Panc1 (cell line): ENCODE measurements at regions not wholly inside any gene's neighbourhood (a gene's known extent, or its start where the extent isn't known, plus 50 kb on each side); places are given as distances from the start of the nearest gene placed in this dataset.
"Not testable (repeated sequence)": the region's sequence is repeated elsewhere in the genome, so short reads cannot be mapped to it uniquely, and the experiment has no call there.

Source experiments
- ATAC-seq: fragments of 200-7000 bp; cut with Tn5 transposase; 2 replicates; pipeline ENCODE4 v1.9.1; 2020; ENCODE audit warnings: mild to moderate bottlenecking, moderate library complexity
- BruUV-seq: library from RNA; stranded (reverse); fragments of 400-500 nt; replicated peaks from 2 replicates; lab custom pipeline; 2021; lab: Mats Ljungman, UMichigan
- CTCF ChIA-PET: fragments of 300-600 bp; sonication (Branson Sonifier 250); formaldehyde crosslinking; loops from one replicate; lab custom pipeline; 2022; ENCODE audit warnings: antibody characterized with exemption; lab: Charles Lee
- POLR2A ChIA-PET: fragments of 300-600 bp; sonication (Branson Sonifier 250); formaldehyde crosslinking; loops from one replicate; lab custom pipeline; 2022; ENCODE audit warnings: antibody characterized with exemption; lab: Charles Lee
- DNase-seq: peaks from one replicate; pipeline ENCODE4 v3.0.0-alpha.2; 2010; ENCODE audit warnings: low read depth, low spot score
- H3K27ac ChIP-seq: 2 replicates; pipeline ENCODE4 v1.5.1; 2011; ENCODE audit warnings: mild to moderate bottlenecking, low read length, inconsistent platforms
- H3K27me3 ChIP-seq: fragments of 200-500 bp; sonication (Bioruptor generic); 2 replicates; pipeline ENCODE4 v1.6.0; 2014; ENCODE audit warnings: low read length, inconsistent platforms; ENCODE audit not compliant: control insufficient read depth, insufficient read depth
- H3K36me3 ChIP-seq: fragments of 200-500 bp; sonication (Bioruptor generic); 2 replicates; pipeline ENCODE4 v1.5.1; 2014; ENCODE audit warnings: inconsistent platforms, mild to moderate bottlenecking, low read length, moderate library complexity; ENCODE audit not compliant: control insufficient read depth, insufficient read depth
- H3K4me1 ChIP-seq: 2 replicates; pipeline ENCODE4 v1.5.1; 2011; ENCODE audit warnings: inconsistent platforms, mild to moderate bottlenecking, low read length, moderate library complexity; ENCODE audit not compliant: control insufficient read depth, insufficient read depth
- H3K4me3 ChIP-seq, 2 experiments: 2 replicates each; pipeline ENCODE4 v1.5.1; 2011 to 2012; ENCODE audit warnings: low read depth in 2 of 2, low read length in 2 of 2, mild to moderate bottlenecking in 2 of 2, inconsistent platforms in 1 of 2, moderate library complexity in 1 of 2
- H3K9me3 ChIP-seq: fragments of 200-500 bp; sonication (Bioruptor generic); 2 replicates; pipeline ENCODE4 v1.5.1; 2014; ENCODE audit warnings: low read depth, mild to moderate bottlenecking, inconsistent platforms, low read length, moderate library complexity; ENCODE audit not compliant: control insufficient read depth, insufficient read depth
- CTCF ChIP-seq: fragments of 450-650 bp; IDR thresholded peaks from 2 replicates; pipeline ENCODE4 v1.5.1; 2017; ENCODE audit warnings: mild to moderate bottlenecking
- POLR2AphosphoS5 ChIP-seq: IDR thresholded peaks from 2 replicates; pipeline ENCODE4 v1.6.1; 2012; ENCODE audit warnings: mild to moderate bottlenecking, low read depth, low read length, moderate library complexity
- REST ChIP-seq, 2 experiments: IDR thresholded peaks; 2 replicates each; pipeline ENCODE4 v1.6.1; 2011 to 2012; ENCODE audit warnings: low read depth in 2 of 2, control low read depth in 1 of 2, low read length in 1 of 2, mild to moderate bottlenecking in 1 of 2, moderate library complexity in 1 of 2; ENCODE audit not compliant: insufficient read depth in 1 of 2
- SIN3A ChIP-seq: IDR thresholded peaks from 2 replicates; pipeline ENCODE4 v1.6.1; 2012; ENCODE audit warnings: low read depth, mild to moderate bottlenecking, low read length, moderate library complexity, borderline replicate concordance; ENCODE audit not compliant: insufficient read depth
- TCF7L2 ChIP-seq: IDR thresholded peaks from 2 replicates; pipeline ENCODE4 v1.6.1; 2011; ENCODE audit warnings: mild to moderate bottlenecking, low read depth, low read length, inconsistent platforms
- in situ Hi-C: cut with HindIII; loops from 2 replicates; pipeline ENCODE4 v1.10.0; 2016; ENCODE audit warnings: low sequenced_read_pairs, low pct_unique_long_range_greater_than_20kb
- intact Hi-C: fragments of 100-400 bp; cut with micrococcal nuclease; formaldehyde crosslinking; loops from one replicate; pipeline ENCODE4 v1.10.0; 2022; ENCODE audit not compliant: unreplicated experiment

- CTCF ChIA-PET: no interaction called here
- POLR2A ChIA-PET: no interaction called here
- BruUV-seq: no TSS peak
- in situ Hi-C loops (no loop called here), intact Hi-C loops (no loop called here)
- no peak for ATAC-seq
- no peak overlapping the region for H3K27ac ChIP-seq
- no peak for TF ChIP-seq POLR2AphosphoS5
- no peak for TF ChIP-seq TCF7L2
- H3K27me3 ChIP-seq: no peaks in the 10 kb centered on the region
- H3K4me3 ChIP-seq: no peak overlapping the region
- no peak for DNase-seq
- H3K9me3 ChIP-seq: no peaks in the 10 kb centered on the region
- no peaks in the 10 kb centered on the region for H3K36me3 ChIP-seq
- H3K4me1 ChIP-seq: no peaks in the 10 kb centered on the region
Measured at GRCh38 chr12:32964981-32965585, 68.5 kb upstream of the PKP2 start.

GRCh38 chr12:32956418-32956817 is 59.8 kb upstream of the PKP2 start:
- BruUV-seq, H3K4me1 ChIP-seq, H3K36me3 ChIP-seq, H3K9me3 ChIP-seq, DNase-seq, in situ Hi-C loops, H3K27me3 ChIP-seq, CTCF ChIA-PET, POLR2A ChIA-PET, intact Hi-C loops, H3K4me3 ChIP-seq, ATAC-seq, H3K27ac ChIP-seq: not testable (repeated sequence)

GRCh38 chr12:32952681-32953080 is 56.1 kb upstream of the PKP2 start:
- in situ Hi-C loops: no loop called here
- no peak for ATAC-seq
- ChIA-PET CTCF (no interaction called here), POLR2A (no interaction called here)
- DNase-seq: no peak
- Histone ChIP-seq H3K4me1 (no peaks in the 10 kb centered on the region), H3K36me3 (no peaks in the 10 kb centered on the region), H3K9me3 (no peaks in the 10 kb centered on the region), H3K4me3 (no peak overlapping the region), H3K27ac (no peak overlapping the region), H3K27me3 (no peaks in the 10 kb centered on the region; the same call in 1 of the 2 replicates)
- TF ChIP-seq CTCF (no peak), REST (IDR thresholded peaks at IDR 0.05; ENCODE audit: insufficient read depth in 1 of 2, low read depth in 2 of 2, low read length in 1 of 2) (no peak), SIN3A (no peak)
- BruUV-seq: no TSS peak
- intact Hi-C loops: no loop called here
